ENCODE measurements at regions not wholly inside any gene's neighbourhood (a gene's known extent, or its start where the extent isn't known, plus 50 kb on each side); places are given as distances from the start of the nearest gene placed in this dataset.

DNA sequence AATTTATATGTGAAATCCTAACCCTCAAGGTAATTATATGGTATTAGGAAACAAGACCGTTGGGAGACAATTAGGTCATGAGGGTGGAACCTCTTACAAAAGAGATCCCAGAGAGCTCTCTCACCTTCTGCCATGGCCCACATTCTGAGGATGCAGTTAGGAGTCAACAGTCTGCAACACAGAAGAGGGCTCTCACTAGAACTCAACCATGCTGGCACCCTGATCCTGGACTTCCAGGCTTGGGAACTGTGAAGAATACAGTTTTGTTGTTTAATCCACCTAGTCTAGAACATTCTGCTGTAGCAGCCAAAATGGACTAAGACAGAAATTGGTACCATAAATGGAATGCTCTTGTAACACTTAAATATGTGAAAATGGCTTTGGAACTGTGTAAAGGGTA, 278.8 kb upstream of the GALNTL6 start:
- no peak for TF ChIP-seq CTCF (IDR thresholded peaks at IDR 0.05)
- no peak for TF ChIP-seq RFX5 (IDR thresholded peaks at IDR 0.05)
- no peak for TF ChIP-seq ZFP36 (IDR thresholded peaks at IDR 0.05; ENCODE audit: borderline replicate concordance, partially characterized antibody)
- TF ChIP-seq SREBF2 (IDR thresholded peaks at IDR 0.05), result no peak
- no peak for TF ChIP-seq ZC3H11A (IDR thresholded peaks at IDR 0.05)
- TF ChIP-seq EP300 (IDR thresholded peaks at IDR 0.05), result no peak
- no peak for TF ChIP-seq BCL3 (IDR thresholded peaks at IDR 0.05)

All from A549 (cell line).